SK-N-SH (cell line): ENCODE measurements at regions not wholly inside any gene's neighbourhood (a gene's known extent, or its start where the extent isn't known, plus 50 kb on each side); places are given as distances from the start of the nearest gene placed in this dataset.

Source experiments
- CTCF ChIA-PET: fragments of 300-600, 350-600 bp; formaldehyde crosslinking; extraction: SDS; loops from one replicate; lab custom pipeline; 2021; lab: Yijun Ruan, JAX
- POLR2A ChIA-PET: fragments of 350-600 bp; sonication (Branson Sonifier 250); formaldehyde crosslinking; extraction: SDS; loops from one replicate; lab custom pipeline; 2020; ENCODE audit warnings: antibody characterized with exemption, inconsistent platforms; lab: Yijun Ruan, JAX
- DNase-seq: peaks from one replicate; pipeline ENCODE4 v3.0.0; 2012
- H2AFZ ChIP-seq: fragments of 200-600 bp; sonication (generic); 2 replicates; pipeline ENCODE4 v1.8.1; 2016; ENCODE audit warnings: antibody characterized with exemption, mild to moderate bottlenecking, low read depth
- H3F3A ChIP-seq: fragments of 200-600 bp; sonication (generic); replicated peaks from 2 replicates; pipeline ENCODE3; 2016; ENCODE audit warnings: antibody characterized with exemption, mild to moderate bottlenecking; ENCODE audit not compliant: insufficient read depth
- H3K27ac ChIP-seq, 2 experiments: fragments of 200-500 bp in 1 of 2; fragments of 200-600 bp in 1 of 2; sonication (Bioruptor generic) in 1 of 2; sonication (generic), shearing (Covaris generic) in 1 of 2; 2 replicates each; pipeline versions ENCODE4 v1.5.1 to v1.6.1; 2014 to 2016; ENCODE audit warnings: low read depth in 2 of 2, inconsistent platforms in 1 of 2, low read length in 1 of 2, mild to moderate bottlenecking in 1 of 2, mixed read lengths in 1 of 2
- H3K27me3 ChIP-seq: fragments of 200-600 bp; sonication (generic), shearing (Covaris generic); 2 replicates; pipeline ENCODE4 v1.6.1; 2016; ENCODE audit warnings: mixed run types; ENCODE audit not compliant: insufficient read depth
- H3K36me3 ChIP-seq, 2 experiments: fragments of 200-500 bp in 1 of 2; fragments of 200-600 bp in 1 of 2; sonication (Bioruptor generic) in 1 of 2; sonication (generic) in 1 of 2; replicated peaks in 1 of 2; 2 replicates each; pipeline versions ENCODE3 to v1.5.1; 2014 to 2016; ENCODE audit warnings: low read length in 1 of 2, mild to moderate bottlenecking in 1 of 2; ENCODE audit not compliant: insufficient read depth in 2 of 2, control insufficient read depth in 1 of 2
- H3K4me1 ChIP-seq, 2 experiments: fragments of 200-500 bp in 1 of 2; fragments of 200-600 bp in 1 of 2; sonication (Bioruptor generic) in 1 of 2; sonication (generic), shearing (Covaris generic) in 1 of 2; 2 replicates each; pipeline versions ENCODE4 v1.5.1 to v1.6.1; 2014 to 2016; ENCODE audit warnings: low read depth in 1 of 2, low read length in 1 of 2, mixed run types in 1 of 2; ENCODE audit not compliant: insufficient read depth in 2 of 2, control insufficient read depth in 1 of 2
- H3K4me2 ChIP-seq: fragments of 200-600 bp; sonication (generic), shearing (Covaris generic); 2 replicates; pipeline ENCODE4 v1.6.1; 2017; ENCODE audit warnings: mixed run types
- H3K4me3 ChIP-seq, 2 experiments: fragments of 200-500 bp in 1 of 2; fragments of 200-600 bp in 1 of 2; sonication (Bioruptor generic) in 1 of 2; sonication (generic), shearing (Covaris generic) in 1 of 2; 2 replicates each; pipeline versions ENCODE4 v1.5.1 to v1.8.1; 2014 to 2016; ENCODE audit warnings: low read depth in 2 of 2, inconsistent platforms in 1 of 2, low read length in 1 of 2, mild to moderate bottlenecking in 1 of 2, mixed read lengths in 1 of 2, moderate library complexity in 1 of 2
- H3K79me2 ChIP-seq: fragments of 200-600 bp; sonication (generic); 2 replicates; pipeline ENCODE4 v1.8.1; 2017; ENCODE audit warnings: mild to moderate bottlenecking; ENCODE audit not compliant: insufficient read depth
- H3K9ac ChIP-seq: fragments of 200-600 bp; sonication (generic); 2 replicates; pipeline ENCODE4 v1.6.1; 2017; ENCODE audit warnings: mixed run types
- H3K9me2 ChIP-seq: fragments of 200-600 bp; sonication (generic); 2 replicates; pipeline ENCODE4 v1.6.1; 2017; ENCODE audit warnings: mixed run types
- H3K9me3 ChIP-seq: fragments of 200-600 bp; sonication (generic); 2 replicates; pipeline ENCODE4 v1.6.1; 2017; ENCODE audit warnings: mixed run types, mild to moderate bottlenecking, moderate library complexity
- H4K20me1 ChIP-seq: fragments of 200-600 bp; sonication (generic); 2 replicates; pipeline ENCODE4 v1.6.1; 2017; ENCODE audit warnings: mild to moderate bottlenecking, mixed run types; ENCODE audit not compliant: insufficient read depth
- EP300 ChIP-seq, 2 experiments: IDR thresholded peaks; 2 replicates each; pipeline versions ENCODE4 v1.4.0 to v1.6.1; 2012; ENCODE audit warnings: borderline replicate concordance in 1 of 2, low read depth in 1 of 2, low read length in 1 of 2
- FOXM1 ChIP-seq: IDR thresholded peaks from 2 replicates; pipeline ENCODE4 v1.4.0; 2012; ENCODE audit warnings: low read depth, mild to moderate bottlenecking
- GABPA ChIP-seq: IDR thresholded peaks from 2 replicates; pipeline ENCODE4 v1.4.0; 2012; ENCODE audit warnings: low read depth, mild to moderate bottlenecking
- MXI1 ChIP-seq: IDR thresholded peaks from 2 replicates; pipeline ENCODE4 v1.6.1; 2012; ENCODE audit warnings: mild to moderate bottlenecking, low read depth, low read length, improper control_type of control experiment
- RAD21 ChIP-seq: IDR thresholded peaks from 2 replicates; pipeline ENCODE4 v1.6.1; 2012; ENCODE audit warnings: mild to moderate bottlenecking, low read length
- RCOR1 ChIP-seq: fragments of 150-350 bp; IDR thresholded peaks from 2 replicates; pipeline ENCODE4 v1.6.1; 2017; ENCODE audit warnings: antibody characterized with exemption, low read length
- RFX5 ChIP-seq: IDR thresholded peaks from 2 replicates; pipeline ENCODE4 v1.6.1; 2012; ENCODE audit warnings: mild to moderate bottlenecking, improper control_type of control experiment, low read length
- RXRA ChIP-seq: IDR thresholded peaks from 2 replicates; pipeline ENCODE4 v1.4.0; 2012; ENCODE audit warnings: low read depth, mild to moderate bottlenecking, borderline replicate concordance
- YY1 ChIP-seq: IDR thresholded peaks from 2 replicates; pipeline ENCODE4 v1.4.0; 2012; ENCODE audit warnings: low read depth, mild to moderate bottlenecking
- WGBS: methylation state at CpG from one replicate; pipeline ENCODE4 v1.1.6; 2017; ENCODE audit warnings: low lambda C conversion rate; 5-methylcytosine and 5-hydroxymethylcytosine counted together
- TF ChIP-seq, protein P1 (sequence below): IDR thresholded peaks from 2 replicates; pipeline ENCODE4 v1.4.0; 2012; ENCODE audit warnings: low read depth, borderline replicate concordance
- TF ChIP-seq, protein P2 (sequence below): fragments of 150-350 bp; IDR thresholded peaks from 2 replicates; pipeline ENCODE4 v1.6.1; 2016; ENCODE audit warnings: mild to moderate bottlenecking, low read depth, low read length
- TF ChIP-seq, protein P3 (sequence below): IDR thresholded peaks from 2 replicates; pipeline ENCODE4 v1.6.1; 2012; ENCODE audit warnings: mild to moderate bottlenecking, low read depth, low read length, moderate library complexity
- TF ChIP-seq, protein P4 (sequence below): IDR thresholded peaks from 2 replicates; pipeline ENCODE4 v1.4.0; 2012; ENCODE audit warnings: low read depth, borderline replicate concordance
- TF ChIP-seq, protein P5 (sequence below): fragments of 200-600 bp; sonication (generic); IDR thresholded peaks from 2 replicates; pipeline ENCODE4 v1.6.1; 2017; ENCODE audit warnings: antibody characterized with exemption, mild to moderate bottlenecking, moderate library complexity

DNA sequence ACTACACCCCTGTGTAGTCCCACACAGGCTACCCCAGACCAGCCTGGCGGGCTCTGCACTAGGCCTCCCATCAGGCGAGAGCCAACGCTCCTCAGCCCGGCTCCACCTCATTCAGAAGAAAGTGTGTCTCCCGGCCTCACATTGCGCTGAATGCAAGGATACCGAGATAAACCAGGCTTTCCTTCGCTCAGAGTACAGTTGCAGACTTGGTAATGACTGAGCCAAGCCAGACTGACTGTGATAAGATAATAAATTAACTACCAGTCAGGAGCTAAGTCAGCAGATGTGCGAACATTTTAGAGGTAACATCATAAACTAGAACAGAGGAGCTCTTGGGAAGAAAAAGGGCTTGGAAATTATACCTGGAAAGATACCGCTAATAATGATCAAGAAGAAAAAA is 397.6 kb downstream of the TRIML1 start:
- no peak overlapping the region for H3K9ac ChIP-seq
- CTCF ChIA-PET, result no interaction called here
- POLR2A ChIA-PET, result no interaction called here
- H3K79me2 ChIP-seq, result no peaks in the 10 kb centered on the region
- WGBS, result 74% methylated on average over 6 of the region's 10 CpGs
- TF ChIP-seq, protein P1, sequence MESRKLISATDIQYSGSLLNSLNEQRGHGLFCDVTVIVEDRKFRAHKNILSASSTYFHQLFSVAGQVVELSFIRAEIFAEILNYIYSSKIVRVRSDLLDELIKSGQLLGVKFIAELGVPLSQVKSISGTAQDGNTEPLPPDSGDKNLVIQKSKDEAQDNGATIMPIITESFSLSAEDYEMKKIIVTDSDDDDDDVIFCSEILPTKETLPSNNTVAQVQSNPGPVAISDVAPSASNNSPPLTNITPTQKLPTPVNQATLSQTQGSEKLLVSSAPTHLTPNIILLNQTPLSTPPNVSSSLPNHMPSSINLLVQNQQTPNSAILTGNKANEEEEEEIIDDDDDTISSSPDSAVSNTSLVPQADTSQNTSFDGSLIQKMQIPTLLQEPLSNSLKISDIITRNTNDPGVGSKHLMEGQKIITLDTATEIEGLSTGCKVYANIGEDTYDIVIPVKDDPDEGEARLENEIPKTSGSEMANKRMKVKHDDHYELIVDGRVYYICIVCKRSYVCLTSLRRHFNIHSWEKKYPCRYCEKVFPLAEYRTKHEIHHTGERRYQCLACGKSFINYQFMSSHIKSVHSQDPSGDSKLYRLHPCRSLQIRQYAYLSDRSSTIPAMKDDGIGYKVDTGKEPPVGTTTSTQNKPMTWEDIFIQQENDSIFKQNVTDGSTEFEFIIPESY, result no peak
- TF ChIP-seq, protein P2, sequence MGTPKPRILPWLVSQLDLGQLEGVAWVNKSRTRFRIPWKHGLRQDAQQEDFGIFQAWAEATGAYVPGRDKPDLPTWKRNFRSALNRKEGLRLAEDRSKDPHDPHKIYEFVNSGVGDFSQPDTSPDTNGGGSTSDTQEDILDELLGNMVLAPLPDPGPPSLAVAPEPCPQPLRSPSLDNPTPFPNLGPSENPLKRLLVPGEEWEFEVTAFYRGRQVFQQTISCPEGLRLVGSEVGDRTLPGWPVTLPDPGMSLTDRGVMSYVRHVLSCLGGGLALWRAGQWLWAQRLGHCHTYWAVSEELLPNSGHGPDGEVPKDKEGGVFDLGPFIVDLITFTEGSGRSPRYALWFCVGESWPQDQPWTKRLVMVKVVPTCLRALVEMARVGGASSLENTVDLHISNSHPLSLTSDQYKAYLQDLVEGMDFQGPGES, result no peak
- TF ChIP-seq MXI1, result no peak
- TF ChIP-seq FOXM1, result no peak
- TF ChIP-seq RAD21, result no peak
- TF ChIP-seq RFX5, result no peak
- TF ChIP-seq EP300 (IDR thresholded peaks at IDR 0.05; ENCODE audit: borderline replicate concordance in 1 of 2, low read depth in 1 of 2, low read length in 1 of 2), result no peak
- TF ChIP-seq, protein P3, sequence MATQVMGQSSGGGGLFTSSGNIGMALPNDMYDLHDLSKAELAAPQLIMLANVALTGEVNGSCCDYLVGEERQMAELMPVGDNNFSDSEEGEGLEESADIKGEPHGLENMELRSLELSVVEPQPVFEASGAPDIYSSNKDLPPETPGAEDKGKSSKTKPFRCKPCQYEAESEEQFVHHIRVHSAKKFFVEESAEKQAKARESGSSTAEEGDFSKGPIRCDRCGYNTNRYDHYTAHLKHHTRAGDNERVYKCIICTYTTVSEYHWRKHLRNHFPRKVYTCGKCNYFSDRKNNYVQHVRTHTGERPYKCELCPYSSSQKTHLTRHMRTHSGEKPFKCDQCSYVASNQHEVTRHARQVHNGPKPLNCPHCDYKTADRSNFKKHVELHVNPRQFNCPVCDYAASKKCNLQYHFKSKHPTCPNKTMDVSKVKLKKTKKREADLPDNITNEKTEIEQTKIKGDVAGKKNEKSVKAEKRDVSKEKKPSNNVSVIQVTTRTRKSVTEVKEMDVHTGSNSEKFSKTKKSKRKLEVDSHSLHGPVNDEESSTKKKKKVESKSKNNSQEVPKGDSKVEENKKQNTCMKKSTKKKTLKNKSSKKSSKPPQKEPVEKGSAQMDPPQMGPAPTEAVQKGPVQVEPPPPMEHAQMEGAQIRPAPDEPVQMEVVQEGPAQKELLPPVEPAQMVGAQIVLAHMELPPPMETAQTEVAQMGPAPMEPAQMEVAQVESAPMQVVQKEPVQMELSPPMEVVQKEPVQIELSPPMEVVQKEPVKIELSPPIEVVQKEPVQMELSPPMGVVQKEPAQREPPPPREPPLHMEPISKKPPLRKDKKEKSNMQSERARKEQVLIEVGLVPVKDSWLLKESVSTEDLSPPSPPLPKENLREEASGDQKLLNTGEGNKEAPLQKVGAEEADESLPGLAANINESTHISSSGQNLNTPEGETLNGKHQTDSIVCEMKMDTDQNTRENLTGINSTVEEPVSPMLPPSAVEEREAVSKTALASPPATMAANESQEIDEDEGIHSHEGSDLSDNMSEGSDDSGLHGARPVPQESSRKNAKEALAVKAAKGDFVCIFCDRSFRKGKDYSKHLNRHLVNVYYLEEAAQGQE, result no peak
- TF ChIP-seq, all 33 proteins: peak for 0
- peaks cover 3% of the 10 kb centered on the region for H3F3A ChIP-seq
- no peak for DNase-seq
- H3K4me2 ChIP-seq, result no peak overlapping the region
- H3K4me1 ChIP-seq, result peaks cover 0 to 2% of the 10 kb centered on the region in 2 experiments; a peak in 1 of 4 replicates
- H3K4me3 ChIP-seq, result no peak overlapping the region
- H3K27me3 ChIP-seq, result no peaks in the 10 kb centered on the region
- no peaks in the 10 kb centered on the region for H3K9me2 ChIP-seq
- no peak overlapping the region for H3K27ac ChIP-seq
- no peaks in the 10 kb centered on the region; the same call in 1 of the 2 replicates for H3K9me3 ChIP-seq
- no peak overlapping the region for H2AFZ ChIP-seq
- no peaks in the 10 kb centered on the region for H3K36me3 ChIP-seq
- no peaks in the 10 kb centered on the region for H4K20me1 ChIP-seq

DNA sequence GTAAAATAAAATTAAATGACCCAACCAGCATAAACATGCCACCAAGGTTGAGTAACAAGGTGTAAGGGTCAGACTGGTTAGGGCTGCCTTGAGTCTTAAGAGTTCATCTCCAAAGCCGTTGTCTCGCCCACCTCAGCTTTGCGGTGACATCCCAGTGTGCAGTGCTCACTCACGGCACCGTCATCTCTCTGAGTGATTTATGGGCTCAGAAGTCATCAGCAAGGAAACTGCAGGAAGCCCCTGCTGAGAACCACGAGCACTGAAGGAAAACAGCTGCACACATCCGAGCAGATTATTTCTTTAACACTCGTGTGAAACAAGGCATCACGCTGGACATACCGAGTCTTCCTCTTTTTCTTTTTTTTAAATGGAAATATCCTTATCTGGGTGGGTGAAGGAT is 411.1 kb downstream of the TRIML1 start:
- Histone ChIP-seq H3K9me3 (no peaks in the 10 kb centered on the region), H3K4me3 (no peak overlapping the region), H4K20me1 (no peaks in the 10 kb centered on the region), H3K36me3 (no peaks in the 10 kb centered on the region), H3K9ac (no peak overlapping the region), H3K27me3 (no peaks in the 10 kb centered on the region), H3K4me2 (no peak overlapping the region), H3K27ac (no peak overlapping the region), H3K9me2 (no peaks in the 10 kb centered on the region), H2AFZ (no peak overlapping the region), H3F3A (no peaks in the 10 kb centered on the region), H3K79me2 (no peaks in the 10 kb centered on the region), H3K4me1 (no peaks in the 10 kb centered on the region; a peak in 1 of 4 replicates)
- CTCF ChIA-PET, result no interaction called here
- no peak for TF ChIP-seq RCOR1
- TF ChIP-seq, protein P4, sequence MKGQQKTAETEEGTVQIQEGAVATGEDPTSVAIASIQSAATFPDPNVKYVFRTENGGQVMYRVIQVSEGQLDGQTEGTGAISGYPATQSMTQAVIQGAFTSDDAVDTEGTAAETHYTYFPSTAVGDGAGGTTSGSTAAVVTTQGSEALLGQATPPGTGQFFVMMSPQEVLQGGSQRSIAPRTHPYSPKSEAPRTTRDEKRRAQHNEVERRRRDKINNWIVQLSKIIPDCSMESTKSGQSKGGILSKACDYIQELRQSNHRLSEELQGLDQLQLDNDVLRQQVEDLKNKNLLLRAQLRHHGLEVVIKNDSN, result no peak
- TF ChIP-seq RXRA, result no peak
- no peak for TF ChIP-seq YY1
- no peak for TF ChIP-seq GABPA
- TF ChIP-seq, protein P5, sequence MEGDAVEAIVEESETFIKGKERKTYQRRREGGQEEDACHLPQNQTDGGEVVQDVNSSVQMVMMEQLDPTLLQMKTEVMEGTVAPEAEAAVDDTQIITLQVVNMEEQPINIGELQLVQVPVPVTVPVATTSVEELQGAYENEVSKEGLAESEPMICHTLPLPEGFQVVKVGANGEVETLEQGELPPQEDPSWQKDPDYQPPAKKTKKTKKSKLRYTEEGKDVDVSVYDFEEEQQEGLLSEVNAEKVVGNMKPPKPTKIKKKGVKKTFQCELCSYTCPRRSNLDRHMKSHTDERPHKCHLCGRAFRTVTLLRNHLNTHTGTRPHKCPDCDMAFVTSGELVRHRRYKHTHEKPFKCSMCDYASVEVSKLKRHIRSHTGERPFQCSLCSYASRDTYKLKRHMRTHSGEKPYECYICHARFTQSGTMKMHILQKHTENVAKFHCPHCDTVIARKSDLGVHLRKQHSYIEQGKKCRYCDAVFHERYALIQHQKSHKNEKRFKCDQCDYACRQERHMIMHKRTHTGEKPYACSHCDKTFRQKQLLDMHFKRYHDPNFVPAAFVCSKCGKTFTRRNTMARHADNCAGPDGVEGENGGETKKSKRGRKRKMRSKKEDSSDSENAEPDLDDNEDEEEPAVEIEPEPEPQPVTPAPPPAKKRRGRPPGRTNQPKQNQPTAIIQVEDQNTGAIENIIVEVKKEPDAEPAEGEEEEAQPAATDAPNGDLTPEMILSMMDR, result no peak
- no peak for DNase-seq
- 74% methylated on average over 10 of the region's 10 CpGs for WGBS
- POLR2A ChIA-PET, result no interaction called here
